ENCODE measurements at regions not wholly inside any gene's neighbourhood (a gene's known extent, or its start where the extent isn't known, plus 50 kb on each side); places are given as distances from the start of the nearest gene placed in this dataset.
"Not testable (repeated sequence)": the region's sequence is repeated elsewhere in the genome, so short reads cannot be mapped to it uniquely, and the experiment has no call there.

GRCh38 chr13:18204614-18205178 lies 976.9 kb downstream of the TUBA3C start:
- DNase-seq (ENCODE audit: low read depth); in situ Hi-C loops (cut with HindIII; ENCODE audit: low pct_unique_long_range_greater_than_20kb, low sequenced_read_pairs): not testable (repeated sequence)

- DNase-seq (ENCODE audit: low read depth); in situ Hi-C loops (cut with HindIII; ENCODE audit: low pct_unique_long_range_greater_than_20kb, low sequenced_read_pairs): not testable (repeated sequence)
Observed at GRCh38 chr13:18195365-18195678, 986.3 kb downstream of the TUBA3C start.

- DNase-seq (ENCODE audit: low read depth); in situ Hi-C loops (cut with HindIII; ENCODE audit: low pct_unique_long_range_greater_than_20kb, low sequenced_read_pairs): not testable (repeated sequence)
Observed at GRCh38 chr13:18194631-18195364, 986.8 kb downstream of the TUBA3C start.

- in situ Hi-C loops (cut with HindIII; ENCODE audit: low pct_unique_long_range_greater_than_20kb, low sequenced_read_pairs); DNase-seq (ENCODE audit: low read depth): not testable (repeated sequence)
Observed at GRCh38 chr13:18194104-18194503, 987.5 kb downstream of the TUBA3C start.

Measured in Caki2 (cell line).